SU-DHL-6 (cell line): ENCODE measurements at regions not wholly inside any gene's neighbourhood (a gene's known extent, or its start where the extent isn't known, plus 50 kb on each side); places are given as distances from the start of the nearest gene placed in this dataset.

Source experiments
- CTCF ChIP-seq: fragments of 200-600 bp; sonication (generic); IDR thresholded peaks from one replicate; pipeline ENCODE4 v1.5.1; 2017; ENCODE audit warnings: antibody characterized with exemption, mild to moderate bottlenecking, low read length, moderate library complexity; ENCODE audit not compliant: insufficient read depth, poor library complexity, severe bottlenecking
- EZH2phosphoT487 ChIP-seq: fragments of 200-600 bp; sonication (generic), shearing (Covaris generic); conservative IDR thresholded peaks from 2 replicates; pipeline ENCODE4 v1.6.1; 2018; ENCODE audit warnings: mild to moderate bottlenecking, antibody characterized with exemption, low read length, moderate library complexity, mixed read lengths

DNA sequence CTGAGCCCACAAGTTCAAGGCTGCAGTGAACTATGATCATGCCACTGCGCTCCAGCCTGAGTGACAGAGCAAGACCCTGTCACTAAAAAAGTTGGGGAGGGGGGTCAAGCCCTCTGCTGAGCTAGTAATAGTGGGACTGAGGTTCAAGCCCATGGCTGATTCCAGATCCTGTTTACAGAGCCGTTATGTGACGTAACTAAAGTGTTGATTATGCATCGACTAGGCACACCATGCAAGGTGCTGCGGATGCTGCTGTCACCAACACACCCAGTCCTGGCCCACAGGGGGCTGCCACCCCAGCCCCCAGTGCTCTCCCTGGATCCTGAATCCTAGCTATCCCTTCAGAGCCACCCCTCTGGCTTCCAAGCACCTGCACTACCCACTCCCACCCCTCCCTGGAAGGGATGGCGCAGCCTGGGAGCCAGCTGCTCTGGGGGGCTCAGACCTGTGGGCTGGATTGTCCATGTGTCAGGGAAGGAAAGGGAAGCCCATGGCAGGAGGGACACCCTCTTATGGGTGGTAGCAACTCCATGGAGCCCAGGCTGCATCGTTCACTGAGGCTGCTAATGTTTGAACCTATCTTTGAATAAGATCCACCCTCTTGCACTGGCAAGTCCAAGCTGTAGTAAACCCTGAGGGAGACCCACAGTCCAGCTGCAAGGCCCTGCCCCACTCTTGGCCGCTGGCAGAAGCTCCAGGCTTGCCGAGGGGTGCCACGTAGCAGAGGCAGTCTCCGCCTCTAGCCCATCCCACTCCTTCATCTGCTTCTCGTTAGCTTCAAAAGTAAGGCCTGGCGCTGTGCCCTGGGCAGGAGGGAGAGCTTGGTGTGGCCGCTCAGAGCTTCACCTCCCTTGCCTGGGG is 95.0 kb downstream of the SNX5 start:
- TF ChIP-seq CTCF (no peak), EZH2phosphoT487 (no peak)
